Fibroblast of lung (primary cell): ENCODE measurements at regions not wholly inside any gene's neighbourhood (a gene's known extent, or its start where the extent isn't known, plus 50 kb on each side); places are given as distances from the start of the nearest gene placed in this dataset.

Source experiments
- DNase-seq, 2 donors: peaks; one replicate each; pipeline versions ENCODE4 v3.0.0 to v3.0.0-alpha.2; 2010; ENCODE audit warnings: low read depth in 2 of 2
- H2AFZ ChIP-seq: 2 replicates; pipeline ENCODE4 v1.5.1; 2012; ENCODE audit warnings: low read length, control low read depth, inconsistent platforms
- H3K27ac ChIP-seq: 2 replicates; pipeline ENCODE4 v1.5.1; 2011; ENCODE audit warnings: low read length, control low read depth; ENCODE audit not compliant: insufficient read depth
- H3K27me3 ChIP-seq: 2 replicates; pipeline ENCODE4 v1.5.1; 2011; ENCODE audit warnings: mild to moderate bottlenecking, low read length; ENCODE audit not compliant: control insufficient read depth, insufficient read depth
- H3K36me3 ChIP-seq: 2 replicates; pipeline ENCODE4 v1.5.1; 2011; ENCODE audit warnings: low read length; ENCODE audit not compliant: control insufficient read depth, insufficient read depth
- H3K4me1 ChIP-seq: 2 replicates; pipeline ENCODE4 v1.5.1; 2011; ENCODE audit warnings: low read length; ENCODE audit not compliant: control insufficient read depth, insufficient read depth; ENCODE audit errors: extremely low read depth
- H3K4me2 ChIP-seq: 2 replicates; pipeline ENCODE4 v1.5.1; 2011; ENCODE audit warnings: low read length, control low read depth; ENCODE audit not compliant: insufficient read depth; ENCODE audit errors: extremely low read depth
- H3K4me3 ChIP-seq, 4 experiments: fragments of 200-600 bp in 1 of 4; sonication (generic) in 1 of 4; replicated peaks in 1 of 4; 2 replicates each; pipeline ENCODE4 v1.5.1; 2011 to 2016; ENCODE audit warnings: low read length in 4 of 4, low read depth in 3 of 4, mild to moderate bottlenecking in 3 of 4, control low read depth in 2 of 4, inconsistent platforms in 1 of 4, mixed read lengths in 1 of 4; ENCODE audit not compliant: insufficient read depth in 1 of 4; ENCODE audit errors: control extremely low read depth in 1 of 4
- H3K79me2 ChIP-seq: 2 replicates; pipeline ENCODE4 v1.5.1; 2012; ENCODE audit warnings: mild to moderate bottlenecking, low read length, inconsistent platforms; ENCODE audit not compliant: control insufficient read depth, insufficient read depth
- H3K9ac ChIP-seq: 2 replicates; pipeline ENCODE4 v1.5.1; 2011; ENCODE audit warnings: mild to moderate bottlenecking, low read length, control low read depth; ENCODE audit not compliant: insufficient read depth
- H3K9me3 ChIP-seq: 2 replicates; pipeline ENCODE4 v1.5.1; 2012; ENCODE audit warnings: low read depth, low read length; ENCODE audit not compliant: control insufficient read depth, insufficient read depth
- H4K20me1 ChIP-seq: 2 replicates; pipeline ENCODE4 v1.5.1; 2011; ENCODE audit warnings: low read length; ENCODE audit not compliant: control insufficient read depth, insufficient read depth; ENCODE audit errors: extremely low read depth
- CTCF ChIP-seq, 2 donors: IDR thresholded peaks in 1 of 2; conservative IDR thresholded peaks in 1 of 2; 1 replicate in 1 of 2; 2 replicates in 1 of 2; pipeline ENCODE4 v1.5.1; 2011 to 2012; ENCODE audit warnings: low read length in 2 of 2, control low read depth in 1 of 2, inconsistent platforms in 1 of 2, low read depth in 1 of 2, mild to moderate bottlenecking in 1 of 2
- EZH2 ChIP-seq: IDR thresholded peaks from 2 replicates; pipeline ENCODE4 v1.5.1; 2012; ENCODE audit warnings: low read length, control low read depth, mild to moderate bottlenecking; ENCODE audit errors: missing control alignments

GRCh38 chr18:39424261-39424660 is 1858.7 kb upstream of the CELF4 start:
- H3K79me2 ChIP-seq: no peaks in the 10 kb centered on the region
- DNase-seq: peak in 1 of 2 donors; percentile 88
- no peak overlapping the region for H3K4me2 ChIP-seq
- no peaks in the 10 kb centered on the region for H4K20me1 ChIP-seq
- no peaks in the 10 kb centered on the region for H3K27me3 ChIP-seq
- H3K4me1 ChIP-seq: no peaks in the 10 kb centered on the region
- TF ChIP-seq EZH2 (no peak), CTCF (conservative IDR thresholded peaks at IDR 0.05 in 1 of 2, IDR thresholded peaks at IDR 0.05 in 1 of 2; ENCODE audit: low read depth in 1 of 2, low read length in 2 of 2) (no peak)
- no peak overlapping the region for H3K9ac ChIP-seq
- no peak overlapping the region for H3K4me3 ChIP-seq
- no peak overlapping the region for H3K27ac ChIP-seq
- no peak overlapping the region for H2AFZ ChIP-seq
- H3K36me3 ChIP-seq: no peaks in the 10 kb centered on the region
- H3K9me3 ChIP-seq: no peaks in the 10 kb centered on the region

- Histone ChIP-seq H3K27ac (no peak overlapping the region), H3K36me3 (no peaks in the 10 kb centered on the region), H3K79me2 (no peaks in the 10 kb centered on the region), H3K4me3 (no peak overlapping the region), H4K20me1 (no peaks in the 10 kb centered on the region), H3K27me3 (no peaks in the 10 kb centered on the region), H2AFZ (no peak overlapping the region), H3K9me3 (no peaks in the 10 kb centered on the region), H3K4me1 (no peaks in the 10 kb centered on the region), H3K4me2 (no peak overlapping the region), H3K9ac (no peak overlapping the region)
- TF ChIP-seq CTCF (conservative IDR thresholded peaks at IDR 0.05 in 1 of 2, IDR thresholded peaks at IDR 0.05 in 1 of 2; ENCODE audit: low read depth in 1 of 2, low read length in 2 of 2) (no peak), EZH2 (no peak)
- DNase-seq: no peak
Observed at GRCh38 chr18:39421276-39421675, 1855.7 kb upstream of the CELF4 start.

GRCh38 chr18:39419315-39419714 is 1853.7 kb upstream of the CELF4 start:
- H3K9me3 ChIP-seq: no peaks in the 10 kb centered on the region
- DNase-seq: no peak
- no peak overlapping the region for H2AFZ ChIP-seq
- H3K27me3 ChIP-seq: no peaks in the 10 kb centered on the region
- no peak overlapping the region for H3K27ac ChIP-seq
- no peaks in the 10 kb centered on the region for H3K36me3 ChIP-seq
- no peaks in the 10 kb centered on the region for H4K20me1 ChIP-seq
- no peaks in the 10 kb centered on the region for H3K4me1 ChIP-seq
- H3K9ac ChIP-seq: no peak overlapping the region
- no peak for TF ChIP-seq CTCF (conservative IDR thresholded peaks at IDR 0.05 in 1 of 2, IDR thresholded peaks at IDR 0.05 in 1 of 2; ENCODE audit: low read depth in 1 of 2, low read length in 2 of 2)
- no peak for TF ChIP-seq EZH2
- H3K4me3 ChIP-seq: no peak overlapping the region
- no peaks in the 10 kb centered on the region for H3K79me2 ChIP-seq
- H3K4me2 ChIP-seq: no peak overlapping the region
